GM12878 (cell line): ENCODE measurements at regions not wholly inside any gene's neighbourhood (a gene's known extent, or its start where the extent isn't known, plus 50 kb on each side); places are given as distances from the start of the nearest gene placed in this dataset.

Source experiments
- ATAC-seq: fragments of 200-7000 bp; cut with Tn5 transposase; 3 replicates; pipeline ENCODE4 v1.9.1; 2020; ENCODE audit warnings: mild to moderate bottlenecking, moderate library complexity
- BruUV-seq: library from RNA; stranded (reverse); fragments of 400-500 nt; replicated peaks from 2 replicates; lab custom pipeline; 2021; lab: Mats Ljungman, UMichigan
- CTCF ChIA-PET: fragments of 300-600 bp; sonication (Branson Sonifier 250); formaldehyde crosslinking; extraction: SDS; loops from one replicate; lab custom pipeline; 2021; ENCODE audit warnings: inconsistent platforms; lab: Yijun Ruan, JAX
- POLR2A ChIA-PET: fragments of 350-600 bp; formaldehyde crosslinking; extraction: SDS; loops from one replicate; lab custom pipeline; 2021; ENCODE audit warnings: inconsistent platforms; lab: Charles Lee
- RAD21 ChIA-PET: fragments of 300-600 bp; sonication (Branson Sonifier 250); formaldehyde crosslinking; loops from one replicate; lab custom pipeline; 2023; ENCODE audit warnings: antibody characterized with exemption; ENCODE audit not compliant: unreplicated experiment; lab: Charles Lee
- SMC1A ChIA-PET: fragments of 300-600 bp; sonication (Branson Sonifier 250); formaldehyde crosslinking; loops from one replicate; lab custom pipeline; 2023; ENCODE audit not compliant: unreplicated experiment, uncharacterized antibody; lab: Charles Lee
- DNase-seq: peaks from one replicate; pipeline ENCODE4 v3.0.0-alpha.2; 2011; ENCODE audit warnings: low read depth, low spot score
- FAIRE-seq: peaks from 3 replicates; lab custom pipeline; 2011; peaks lifted over from hg19 to GRCh38; lab: Jason Lieb, UNC
- H2AFZ ChIP-seq: 2 replicates; pipeline ENCODE4 v1.6.0; 2011; ENCODE audit warnings: low read depth, low read length, control low read depth; ENCODE audit not compliant: control insufficient read depth
- H3K27ac ChIP-seq: 2 replicates; pipeline ENCODE4 v1.5.1; 2011; ENCODE audit warnings: control low read depth; ENCODE audit not compliant: control insufficient read depth, insufficient read depth
- H3K27me3 ChIP-seq, 2 experiments: replicated peaks in 1 of 2; 2 replicates each; pipeline versions ENCODE4 v1.6.0 to v1.6.1; 2011; ENCODE audit warnings: low read length in 1 of 2; ENCODE audit not compliant: control insufficient read depth in 2 of 2, insufficient read depth in 2 of 2
- H3K36me3 ChIP-seq, 2 experiments: 2 replicates each; pipeline ENCODE4 v1.5.1; 2011; ENCODE audit warnings: low read length in 1 of 2; ENCODE audit not compliant: control insufficient read depth in 2 of 2, insufficient read depth in 2 of 2
- H3K4me1 ChIP-seq: 2 replicates; pipeline ENCODE4 v1.6.1; 2011; ENCODE audit warnings: mild to moderate bottlenecking, low read length, moderate library complexity, mixed read lengths; ENCODE audit not compliant: control insufficient read depth, insufficient read depth
- H3K4me2 ChIP-seq: 2 replicates; pipeline ENCODE4 v1.6.0; 2011; ENCODE audit warnings: control low read depth; ENCODE audit not compliant: control insufficient read depth, insufficient read depth
- H3K4me3 ChIP-seq: fragments of 200-600 bp; sonication (generic); 2 replicates; pipeline ENCODE4 v1.5.1; 2016
- H3K79me2 ChIP-seq: 2 replicates; pipeline ENCODE4 v1.6.0; 2011; ENCODE audit warnings: low read length; ENCODE audit not compliant: control insufficient read depth, insufficient read depth
- H3K9ac ChIP-seq: 2 replicates; pipeline ENCODE4 v1.8.0; 2011; ENCODE audit warnings: low read length, control low read depth, mixed read lengths; ENCODE audit not compliant: control insufficient read depth, insufficient read depth
- H3K9me3 ChIP-seq: replicated peaks from 3 replicates; pipeline ENCODE4 v1.5.1; 2011; ENCODE audit warnings: mild to moderate bottlenecking, low read length; ENCODE audit not compliant: control insufficient read depth, insufficient read depth
- H4K20me1 ChIP-seq: 2 replicates; pipeline ENCODE4 v1.6.0; 2011; ENCODE audit not compliant: control insufficient read depth, insufficient read depth
- BCL3 ChIP-seq: IDR thresholded peaks from 2 replicates; pipeline ENCODE4 v1.6.1; 2011; ENCODE audit warnings: borderline replicate concordance, low read depth, mild to moderate bottlenecking, moderate library complexity, low read length; ENCODE audit not compliant: insufficient read depth, poor library complexity, severe bottlenecking
- BHLHE40 ChIP-seq, 2 experiments: fragments of 450-650 bp in 1 of 2; IDR thresholded peaks; 2 replicates each; pipeline ENCODE4 v1.6.1; 2011 to 2017; ENCODE audit warnings: low read depth in 2 of 2, borderline replicate concordance in 1 of 2, improper control_type of control experiment in 1 of 2, low read length in 1 of 2, mild to moderate bottlenecking in 1 of 2
- BMI1 ChIP-seq: fragments of 450-650 bp; IDR thresholded peaks from 2 replicates; pipeline ENCODE4 v1.6.1; 2016; ENCODE audit warnings: mild to moderate bottlenecking, moderate library complexity, borderline replicate concordance
- DPF2 ChIP-seq: fragments of 450-650 bp; IDR thresholded peaks from 2 replicates; pipeline ENCODE4 v1.6.1; 2017; ENCODE audit warnings: mild to moderate bottlenecking
- HDAC6 ChIP-seq: fragments of 200-600 bp; sonication (generic); IDR thresholded peaks from one replicate; pipeline ENCODE4 v1.8.0; 2017; ENCODE audit warnings: antibody characterized with exemption; ENCODE audit not compliant: unreplicated experiment
- IKZF1 ChIP-seq: fragments of 450-650 bp; conservative IDR thresholded peaks from 2 replicates; pipeline ENCODE4 v1.6.1; 2017; ENCODE audit warnings: antibody characterized with exemption, mild to moderate bottlenecking
- MXI1 ChIP-seq: fragments of 150-350 bp; IDR thresholded peaks from 2 replicates; pipeline ENCODE4 v1.6.1; 2011; ENCODE audit warnings: low read depth, mild to moderate bottlenecking, inconsistent platforms, low read length, improper control_type of control experiment
- NBN ChIP-seq: fragments of 450-650 bp; IDR thresholded peaks from 2 replicates; pipeline ENCODE4 v1.6.1; 2016
- PAX8 ChIP-seq: fragments of 450-650 bp; IDR thresholded peaks from 2 replicates; pipeline ENCODE4 v1.6.1; 2017; ENCODE audit warnings: mild to moderate bottlenecking, moderate library complexity
- SMARCA5 ChIP-seq: fragments of 450-650 bp; IDR thresholded peaks from 2 replicates; pipeline ENCODE4 v1.6.1; 2017; ENCODE audit warnings: mild to moderate bottlenecking
- SPI1 ChIP-seq: IDR thresholded peaks from 2 replicates; pipeline ENCODE4 v1.6.1; 2011; ENCODE audit warnings: low read depth, mild to moderate bottlenecking, low read length, moderate library complexity, borderline replicate concordance; ENCODE audit not compliant: insufficient read depth
- SREBF2 ChIP-seq: IDR thresholded peaks from 2 replicates; pipeline ENCODE4 v1.6.1; 2012; ENCODE audit warnings: mild to moderate bottlenecking, low read length
- STAT3 ChIP-seq: IDR thresholded peaks from 2 replicates; pipeline ENCODE4 v1.6.1; 2011; ENCODE audit warnings: low read depth, low read length, improper control_type of control experiment
- USF1 ChIP-seq: IDR thresholded peaks from 2 replicates; pipeline ENCODE4 v1.6.1; 2011; ENCODE audit warnings: borderline replicate concordance, low read depth, mild to moderate bottlenecking, moderate library complexity, mixed read lengths, low read length; ENCODE audit not compliant: insufficient read depth; ENCODE audit errors: extremely low read length
- WRNIP1 ChIP-seq: IDR thresholded peaks from 2 replicates; pipeline ENCODE4 v1.6.1; 2011; ENCODE audit warnings: low read depth, low read length, improper control_type of control experiment, borderline replicate concordance
- ZNF274 ChIP-seq: IDR thresholded peaks from one replicate; pipeline ENCODE4 v1.8.0; 2011; ENCODE audit not compliant: insufficient read length, insufficient read depth
- WGBS: methylation state at CpG from one replicate; pipeline ENCODE4 v1.1.6; 2016; ENCODE audit warnings: low lambda C conversion rate; ENCODE audit not compliant: insufficient replicate concordance, insufficient coverage; ENCODE audit errors: missing lambda C conversion rate; 5-methylcytosine and 5-hydroxymethylcytosine counted together
- in situ Hi-C: fragments of 300-500 bp; cut with MboI; formaldehyde crosslinking; loops from 9 replicates; pipeline ENCODE4 v1.14.3; 2018; ENCODE audit warnings: mixed read lengths
- intact Hi-C: fragments of 100-400 bp; cut with micrococcal nuclease; formaldehyde crosslinking; loops from one replicate; pipeline ENCODE4 v1.14.2; 2022; ENCODE audit not compliant: unreplicated experiment

- no peak for TF ChIP-seq BCL3
- no peak for TF ChIP-seq MXI1
- TF ChIP-seq ZNF274, result no peak
- no peak for TF ChIP-seq NBN
- no peak for TF ChIP-seq PAX8
Observed at GRCh38 chr18:10291568-10291981, 162.9 kb upstream of the APCDD1 start (continued).

- CTCF ChIA-PET, result no interaction called here
- Histone ChIP-seq H3K9ac (no peak overlapping the region), H3K9me3 (no peaks in the 10 kb centered on the region; the same call in 2 of the 3 replicates), H3K4me3 (no peak overlapping the region), H3K27me3 (no peaks in the 10 kb centered on the region), H3K4me2 (no peak overlapping the region), H3K4me1 (no peaks in the 10 kb centered on the region), H2AFZ (no peak overlapping the region), H3K36me3 (no peaks in the 10 kb centered on the region), H3K79me2 (no peaks in the 10 kb centered on the region), H3K27ac (no peak overlapping the region), H4K20me1 (no peaks in the 10 kb centered on the region)
- TF ChIP-seq SPI1 (no peak), DPF2 (no peak), HDAC6 (no peak), WRNIP1 (no peak), USF1 (no peak), STAT3 (no peak), BMI1 (no peak), SMARCA5 (no peak), IKZF1 (no peak), BHLHE40 (IDR thresholded peaks at IDR 0.05; ENCODE audit: borderline replicate concordance in 1 of 2, low read depth in 2 of 2, low read length in 1 of 2) (no peak), PAX8 (no peak), SREBF2 (no peak)
- in situ Hi-C loops (no loop called here), intact Hi-C loops (no loop called here)
- FAIRE-seq, result no peak
- BruUV-seq, result no TSS peak
- ATAC-seq, result no peak
- 67% methylated on average over 11 of the region's 11 CpGs for WGBS
- SMC1A ChIA-PET, result no interaction called here
- POLR2A ChIA-PET, result no interaction called here
- DNase-seq, result no peak
- RAD21 ChIA-PET, result no interaction called here
Observed at GRCh38 chr18:10293966-10294365, 160.5 kb upstream of the APCDD1 start.
